ENCODE measurements at regions not wholly inside any gene's neighbourhood (a gene's known extent, or its start where the extent isn't known, plus 50 kb on each side); places are given as distances from the start of the nearest gene placed in this dataset.
"Not testable (repeated sequence)": the region's sequence is repeated elsewhere in the genome, so short reads cannot be mapped to it uniquely, and the experiment has no call there.

DNA sequence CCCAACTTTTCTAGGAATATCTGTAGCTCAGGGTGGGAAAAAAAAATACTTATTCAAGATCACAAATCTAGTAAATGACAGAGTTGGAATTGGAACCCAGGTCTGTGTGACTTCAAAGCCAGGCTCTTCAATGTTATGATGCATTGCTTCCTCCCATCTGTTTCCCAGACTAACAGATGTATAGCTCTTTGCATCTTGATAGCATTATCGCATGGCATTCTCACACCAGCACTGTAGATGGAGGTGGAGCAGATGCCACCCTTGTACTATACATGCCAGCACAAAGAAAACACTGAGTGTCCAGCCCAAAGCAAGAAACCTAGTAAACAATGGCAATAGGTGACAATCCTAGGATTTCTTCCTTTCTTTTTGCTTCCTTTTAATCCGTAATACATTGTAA is 497.3 kb downstream of the NEBL start:
- no peak for DNase-seq (ENCODE audit: low spot score)

DNA sequence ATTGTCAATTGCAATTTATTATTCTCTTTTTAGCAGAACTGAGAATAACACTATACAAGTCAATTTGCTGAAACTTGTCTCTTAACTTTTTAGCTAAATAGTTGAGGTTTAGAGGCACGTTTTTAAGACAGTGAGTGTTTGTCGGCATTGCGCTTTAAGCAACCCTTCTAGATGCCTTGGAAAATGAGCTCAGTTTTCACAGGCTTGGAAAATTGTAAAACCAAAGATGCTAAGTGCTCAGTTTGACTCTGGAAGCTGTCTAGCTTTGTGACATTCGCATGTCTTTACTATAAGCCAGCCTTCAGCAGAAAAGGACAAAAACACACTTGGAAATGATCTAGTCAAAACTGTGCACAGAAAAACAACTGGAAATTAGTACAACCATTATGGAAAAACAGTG is 500.4 kb downstream of the NEBL start:
- DNase-seq (ENCODE audit: low spot score) = no peak

DNA sequence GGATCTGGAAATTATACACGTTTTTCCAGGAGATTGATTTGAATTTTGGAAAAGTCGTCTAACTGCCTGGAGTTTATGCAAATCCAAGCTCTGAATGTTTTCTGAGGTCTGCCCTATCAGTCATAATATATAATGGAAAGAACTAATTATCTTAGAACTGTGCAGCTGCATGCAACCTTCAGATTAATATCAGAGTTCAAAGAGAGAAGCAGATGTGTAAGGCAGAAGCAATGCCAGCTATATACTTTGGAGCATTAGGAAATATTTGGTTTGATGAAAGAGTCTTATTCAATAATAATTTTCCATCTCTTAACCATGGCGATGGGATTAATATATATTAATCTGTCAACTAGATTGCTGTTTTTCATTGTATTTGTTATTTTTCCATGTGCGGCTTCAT is 500.9 kb downstream of the NEBL start:
- DNase-seq (ENCODE audit: low spot score) = no peak

DNA sequence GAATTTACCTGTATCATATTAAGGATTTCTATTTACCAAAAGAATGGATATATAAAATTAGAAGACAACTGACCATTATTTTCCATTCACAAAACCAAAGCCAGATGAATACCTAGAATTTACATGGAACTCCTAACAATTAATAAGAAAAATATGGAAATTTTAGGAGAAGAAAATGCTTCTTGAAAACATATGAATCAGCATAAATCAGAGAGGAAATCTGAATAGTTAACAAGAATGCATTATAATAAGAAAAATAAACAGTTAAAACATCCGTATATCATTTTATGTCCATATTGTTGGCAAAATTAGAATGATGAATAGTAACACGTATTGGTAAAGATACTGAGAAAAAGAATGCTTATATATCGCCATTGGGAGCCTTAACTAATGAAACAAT is 505.5 kb downstream of the NEBL start:
- no peak for DNase-seq (ENCODE audit: low spot score)

DNA sequence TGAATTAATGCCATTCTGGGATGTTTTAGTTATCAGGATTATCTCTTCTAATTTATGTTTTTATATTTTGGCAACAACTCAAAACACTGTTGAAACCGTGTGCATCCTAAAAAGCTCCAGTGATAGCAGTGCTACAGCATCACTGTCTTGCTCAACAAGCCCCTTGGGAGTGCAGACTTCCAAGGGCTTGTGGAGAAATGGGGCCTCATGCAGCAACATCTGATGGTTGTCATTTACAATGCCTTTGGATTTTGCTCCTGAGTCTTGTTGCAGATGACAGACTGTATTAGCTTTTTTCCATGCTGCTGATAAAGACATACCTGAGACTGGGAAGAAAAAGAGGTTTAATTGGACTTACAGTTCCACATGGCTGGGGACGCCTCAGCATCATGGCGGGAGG is 515.4 kb downstream of the NEBL start:
- DNase-seq (ENCODE audit: low spot score) = no peak

DNA sequence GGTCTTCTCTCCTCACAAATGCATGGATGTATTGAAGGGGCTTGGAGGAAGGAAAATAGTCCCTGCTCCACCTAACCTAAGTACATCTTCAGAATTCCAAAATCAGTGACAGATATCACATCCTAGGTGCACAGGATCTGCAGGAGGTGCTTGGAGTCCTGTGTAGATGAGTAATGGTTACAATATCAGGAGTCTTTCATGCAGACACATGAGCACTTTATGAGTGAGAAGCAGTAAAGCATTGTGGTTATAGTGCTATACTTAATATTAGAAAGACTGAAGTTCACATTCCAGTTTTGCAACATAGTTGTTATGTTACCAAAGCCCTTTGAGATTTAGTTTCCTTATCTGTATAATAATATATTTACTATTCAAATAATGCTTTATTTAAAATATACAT is 516.7 kb downstream of the NEBL start:
- DNase-seq (ENCODE audit: low spot score) = no peak

DNA sequence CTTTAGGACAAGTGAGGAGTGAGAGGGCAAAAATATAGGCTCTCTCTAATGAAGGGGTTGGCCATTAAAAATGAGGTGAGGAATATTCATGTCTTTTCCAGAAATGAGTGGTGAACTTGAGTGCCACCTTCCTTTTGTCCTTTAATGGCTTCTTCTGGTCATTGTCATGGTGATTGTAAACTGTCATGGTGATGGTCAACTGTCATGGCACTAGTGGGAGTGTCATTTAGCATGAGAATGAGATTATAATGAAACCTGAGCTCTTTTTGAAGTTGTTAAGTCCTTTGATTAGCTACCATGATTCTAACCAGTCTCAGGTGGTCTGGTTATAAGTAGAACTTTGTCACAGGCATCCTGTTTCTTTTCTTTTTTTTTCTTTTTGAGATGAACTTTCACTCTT is 524.4 kb downstream of the NEBL start:
- no peak for DNase-seq (ENCODE audit: low spot score)

DNA sequence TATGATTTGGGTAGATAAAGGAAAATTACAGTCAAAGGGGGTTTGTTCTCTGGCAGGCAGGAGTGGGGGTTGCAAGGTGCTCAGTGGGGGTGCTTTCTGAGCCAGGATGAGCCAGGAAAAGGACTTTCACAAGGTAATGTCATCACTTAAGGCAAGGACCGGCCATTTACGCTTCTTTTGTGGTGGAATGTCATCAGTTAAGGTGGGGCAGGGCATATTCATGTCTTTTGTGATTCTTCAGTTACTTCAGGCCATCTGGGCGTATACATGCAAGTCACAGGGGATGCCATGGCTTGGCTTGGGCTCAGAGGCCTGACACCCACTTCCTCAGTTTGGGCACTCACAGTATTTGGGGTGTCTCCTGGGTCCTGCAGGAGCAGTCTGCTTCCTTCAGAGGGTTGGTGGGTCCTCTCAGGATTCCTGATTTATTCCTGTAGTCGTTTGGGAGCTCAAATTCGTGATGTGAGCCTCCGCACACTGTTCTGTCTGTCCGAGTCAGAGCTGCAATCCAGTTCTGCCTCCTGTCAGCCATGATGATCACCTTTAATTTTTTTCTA is 526.1 kb downstream of the NEBL start:
- DNase-seq (ENCODE audit: low spot score) = not testable (repeated sequence)

DNA sequence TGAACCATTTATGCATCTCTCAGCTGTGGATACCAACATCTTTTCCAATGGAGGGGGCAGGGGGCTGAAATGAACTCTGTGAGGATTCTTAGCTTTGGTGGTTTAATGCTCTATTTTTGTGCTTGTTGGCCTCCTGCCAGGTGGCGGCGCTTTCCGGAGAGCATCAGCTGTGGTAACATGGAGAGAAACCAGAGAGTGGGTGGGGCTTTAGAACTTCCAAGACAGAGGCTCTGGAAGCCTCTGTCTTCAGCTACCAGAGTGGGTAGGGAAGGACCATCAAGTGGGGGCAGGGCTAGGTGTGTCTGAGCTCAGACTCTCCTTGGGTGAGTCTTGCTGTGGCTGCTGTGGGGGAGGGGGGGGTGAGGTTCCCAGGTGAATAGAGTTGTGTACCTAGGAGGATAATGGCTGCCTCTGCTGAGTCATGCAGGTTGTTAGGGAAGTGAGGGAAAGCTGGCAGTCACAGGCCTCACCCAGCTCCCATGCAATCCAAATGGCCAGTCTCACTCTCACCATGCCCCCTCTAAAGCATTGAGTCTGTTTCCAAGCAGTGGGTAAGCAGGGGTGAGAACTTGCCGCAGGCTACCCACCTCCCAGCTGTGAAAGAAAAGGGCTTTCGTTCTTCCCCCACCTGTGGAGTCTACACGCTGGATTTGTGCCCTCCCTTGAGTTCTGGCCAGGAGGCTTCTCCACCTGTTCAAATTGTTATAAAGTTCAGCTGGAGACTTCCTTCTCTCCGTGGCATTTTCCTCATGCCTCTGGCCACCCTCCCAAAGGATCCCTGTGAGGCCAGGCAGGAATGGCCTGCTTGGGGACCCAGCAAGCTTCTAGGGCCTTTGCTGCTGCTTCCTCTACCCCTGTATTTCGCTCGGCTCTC is 527.0 kb downstream of the NEBL start:
- no peak for DNase-seq (ENCODE audit: low spot score)

DNA sequence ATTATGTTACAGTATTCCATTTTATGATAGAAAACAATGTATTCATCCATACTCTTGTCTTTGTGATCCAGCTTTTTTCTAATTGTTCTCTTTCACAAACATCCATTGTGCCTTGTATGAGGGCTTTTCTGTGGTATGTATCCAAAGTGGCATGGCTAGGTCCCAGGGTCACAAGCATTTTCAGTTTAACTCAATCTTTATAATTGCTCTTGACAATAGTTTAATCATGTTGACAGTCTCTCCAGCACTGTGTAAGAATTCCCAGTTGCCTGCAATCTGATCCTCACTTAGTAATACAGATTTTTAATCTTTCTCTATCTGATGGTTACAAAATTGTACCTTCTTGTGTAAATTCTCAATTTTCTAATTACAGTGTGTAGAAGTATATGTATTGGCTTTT is 533.4 kb downstream of the NEBL start:
- no peak for DNase-seq (ENCODE audit: low spot score)

DNA sequence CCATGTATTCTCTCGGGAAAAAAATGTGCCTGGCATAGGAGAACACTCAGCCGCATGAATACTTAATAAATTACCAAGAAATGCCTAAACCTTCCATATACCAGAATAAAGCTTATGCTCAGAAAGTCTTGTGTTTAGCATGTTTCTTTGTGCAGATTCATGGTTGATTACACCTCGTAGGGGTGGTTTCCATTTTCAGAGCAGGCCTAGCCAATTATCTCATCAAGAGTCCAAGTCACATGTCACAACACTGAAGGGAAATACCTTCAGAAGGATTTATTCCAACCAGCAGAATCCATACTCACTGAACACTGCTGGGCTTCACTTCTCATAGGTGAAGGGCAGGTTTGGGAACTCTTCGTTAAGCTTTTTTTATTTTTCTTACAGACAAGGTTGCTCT is 539.7 kb downstream of the PLXDC2 start:
- DNase-seq (ENCODE audit: low spot score) = no peak

DNA sequence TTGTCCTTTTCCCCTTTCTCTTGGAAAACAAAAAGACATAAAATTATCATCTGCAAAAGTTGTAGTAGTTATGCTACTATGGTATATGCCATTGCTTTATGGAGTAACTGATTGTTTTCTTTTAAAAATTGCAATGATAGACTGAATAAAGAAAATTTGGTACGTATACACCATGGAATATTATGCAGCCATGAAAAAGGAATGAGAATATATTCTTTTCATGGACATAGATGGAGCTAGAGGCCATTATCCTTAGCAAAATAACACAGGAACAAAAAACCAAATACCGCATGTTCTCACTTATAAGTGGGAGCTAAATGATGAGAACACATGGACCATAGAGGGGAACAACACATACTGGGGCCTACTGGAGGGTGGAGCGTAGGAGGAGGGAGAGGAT is 538.8 kb downstream of the PLXDC2 start:
- no peak for DNase-seq (ENCODE audit: low spot score)

DNA sequence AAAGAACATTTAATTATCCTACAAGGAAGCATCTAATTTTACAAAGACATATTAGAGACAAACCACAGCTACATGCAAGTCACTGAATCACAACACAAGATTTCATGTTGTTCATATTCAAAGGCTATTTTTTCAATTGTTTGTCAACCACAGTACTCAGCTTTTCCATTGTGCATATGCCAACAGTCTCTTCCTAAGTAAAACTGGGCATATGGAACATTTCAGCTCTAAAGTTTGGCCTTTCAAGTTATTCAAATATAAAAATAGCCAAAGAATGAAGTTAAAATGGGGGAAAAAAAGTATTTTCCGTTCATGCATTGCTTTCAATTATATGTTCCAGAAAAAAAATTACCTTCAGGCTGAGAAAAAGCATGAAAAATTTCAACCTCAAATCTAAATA is 537.9 kb downstream of the PLXDC2 start:
- no peak for DNase-seq (ENCODE audit: low spot score)

DNA sequence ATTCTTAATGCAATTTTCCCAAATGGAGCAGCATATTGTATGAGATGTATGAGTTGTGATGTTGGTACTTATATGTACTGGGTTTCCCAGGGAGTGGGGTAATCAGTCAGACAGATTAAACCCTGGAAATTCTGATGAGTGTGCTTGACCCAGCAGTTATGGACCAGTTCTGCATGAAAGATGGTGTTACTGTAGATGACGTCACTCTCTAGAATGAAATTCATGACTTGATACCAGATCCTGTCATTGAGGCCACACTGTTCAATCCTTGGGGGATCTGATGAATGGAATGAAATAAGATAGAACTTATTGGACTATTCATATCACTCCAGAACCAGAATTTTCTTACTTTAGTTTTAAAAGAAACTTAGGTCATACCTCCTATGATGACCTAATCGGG is 534.3 kb downstream of the PLXDC2 start:
- no peak for DNase-seq (ENCODE audit: low spot score)

DNA sequence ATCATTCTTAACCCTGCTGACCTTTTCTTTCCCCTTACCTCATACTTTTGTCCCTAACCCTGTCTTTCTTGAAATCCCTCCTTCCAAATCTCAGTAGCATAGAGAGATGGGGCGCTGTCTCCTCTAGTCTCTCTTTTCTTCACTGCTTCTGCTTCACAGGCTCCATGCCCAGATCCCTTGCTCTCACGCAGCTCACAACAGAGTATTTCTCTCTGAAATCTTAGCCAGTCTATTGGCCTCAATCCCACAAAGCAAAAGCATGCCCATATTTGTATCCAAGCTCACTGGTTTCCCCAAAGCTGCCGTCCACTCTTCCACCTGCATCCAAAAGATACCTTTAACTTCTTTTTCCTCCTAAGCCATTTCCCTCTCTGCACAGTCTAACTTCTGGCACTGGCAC is 526.8 kb downstream of the PLXDC2 start:
- DNase-seq (ENCODE audit: low spot score) = no peak
